Left hindlimb (tissue), 1 donor: ENCODE measurements at regions not wholly inside any gene's neighbourhood (a gene's known extent, or its start where the extent isn't known, plus 50 kb on each side); places are given as distances from the start of the nearest gene placed in this dataset.

ENCODE experiments used
- DNase-seq: peaks from one replicate; pipeline ENCODE4 v3.0.0-alpha.2; 2018

DNA sequence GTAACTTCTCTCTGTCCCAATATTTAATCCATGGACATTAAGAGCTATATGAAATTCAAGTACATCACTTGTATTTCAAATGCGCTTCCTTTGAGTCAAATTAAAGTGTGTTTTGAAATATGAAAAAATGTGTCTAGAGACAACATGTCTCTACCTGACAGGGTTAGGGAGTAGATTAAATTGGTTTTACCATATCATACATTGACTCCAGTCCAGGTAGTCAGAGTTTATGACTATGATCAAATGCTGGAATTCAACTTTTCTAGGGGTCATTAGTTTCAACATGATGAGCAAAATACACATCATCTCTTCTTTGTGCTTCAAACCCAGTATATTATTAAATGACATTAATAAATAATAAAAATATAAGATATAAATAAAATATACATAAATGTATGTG is 259.2 kb downstream of the CDH10 start:
- DNase-seq: no peak

DNA sequence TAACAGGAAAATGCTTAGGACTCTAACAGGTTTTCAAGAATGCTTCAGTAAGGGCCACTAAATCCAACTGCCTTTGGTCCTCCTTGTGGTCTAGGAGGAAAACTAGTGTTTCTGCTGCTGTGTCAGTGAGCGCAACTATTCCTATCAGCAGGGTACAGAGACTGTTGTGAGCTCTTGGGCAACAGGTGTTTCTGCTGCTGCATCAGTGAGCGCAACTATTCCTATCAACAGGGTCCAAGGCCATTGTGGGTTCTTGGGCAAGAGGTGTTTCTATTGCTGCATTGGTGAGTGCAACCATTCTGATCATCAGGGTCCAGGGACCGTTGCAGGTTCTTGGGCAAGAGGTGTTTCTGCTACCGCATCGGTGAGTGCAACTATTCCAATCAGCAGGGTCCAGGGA is 256.3 kb downstream of the CDH10 start:
- DNase-seq: no peak

DNA sequence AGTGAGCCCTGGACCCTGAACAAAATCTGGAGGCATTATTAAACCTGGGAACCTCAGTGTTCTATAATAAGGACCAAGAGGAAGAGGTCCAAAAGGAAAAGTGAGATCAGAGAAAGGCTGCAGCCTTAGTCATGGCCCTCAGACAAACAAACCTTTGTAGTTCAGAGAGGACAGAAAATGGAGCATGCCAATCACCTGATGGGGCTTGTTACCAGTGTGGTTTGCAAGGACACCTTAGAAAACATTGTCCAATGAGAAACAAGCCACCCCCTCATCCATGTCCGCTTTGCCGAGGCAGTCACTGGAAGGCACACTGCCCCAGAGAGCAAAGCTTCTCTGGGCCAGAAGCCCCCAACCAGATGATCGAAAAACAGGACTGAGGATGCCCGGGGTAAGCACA is 254.8 kb downstream of the CDH10 start:
- no peak for DNase-seq

DNA sequence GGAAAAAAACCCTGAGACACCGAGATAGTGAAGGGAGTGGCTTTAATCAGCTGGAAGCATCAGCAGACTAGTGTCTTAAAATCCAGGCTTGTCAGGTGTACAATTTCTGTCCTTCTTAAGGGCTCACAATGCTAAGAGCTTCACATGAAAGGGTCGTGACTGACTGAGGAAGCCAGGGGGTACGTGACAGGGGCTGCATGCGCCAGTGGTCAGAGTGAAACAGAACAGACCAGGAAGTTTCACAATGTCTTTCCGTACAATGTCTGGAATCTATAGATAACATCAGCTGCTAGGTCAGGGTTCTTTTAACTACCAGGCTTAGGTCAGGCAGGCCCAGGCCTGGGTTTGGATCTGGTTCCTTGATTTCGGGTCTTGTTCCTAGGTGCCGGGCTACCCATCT is 253.0 kb downstream of the CDH10 start:
- no peak for DNase-seq

DNA sequence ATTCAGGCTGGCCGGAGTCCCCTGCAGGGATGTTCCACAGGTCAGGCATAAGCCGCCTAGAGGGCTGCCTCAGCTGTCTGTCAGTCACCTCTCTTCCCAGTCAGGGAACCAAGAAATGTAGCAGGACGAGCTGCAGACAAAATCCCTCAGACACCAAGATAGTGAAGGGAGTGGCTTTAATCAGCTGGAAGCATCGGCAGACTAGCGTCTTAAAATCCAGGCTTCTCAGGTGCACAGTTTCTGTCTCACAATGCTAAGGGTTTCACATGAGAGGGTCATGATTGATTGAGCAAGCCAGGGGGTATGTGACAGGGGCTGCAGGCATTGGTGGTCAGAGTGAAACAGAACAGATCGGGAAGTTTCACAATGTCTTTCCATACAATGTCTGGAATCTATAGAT is 247.2 kb downstream of the CDH10 start:
- DNase-seq: no peak

DNA sequence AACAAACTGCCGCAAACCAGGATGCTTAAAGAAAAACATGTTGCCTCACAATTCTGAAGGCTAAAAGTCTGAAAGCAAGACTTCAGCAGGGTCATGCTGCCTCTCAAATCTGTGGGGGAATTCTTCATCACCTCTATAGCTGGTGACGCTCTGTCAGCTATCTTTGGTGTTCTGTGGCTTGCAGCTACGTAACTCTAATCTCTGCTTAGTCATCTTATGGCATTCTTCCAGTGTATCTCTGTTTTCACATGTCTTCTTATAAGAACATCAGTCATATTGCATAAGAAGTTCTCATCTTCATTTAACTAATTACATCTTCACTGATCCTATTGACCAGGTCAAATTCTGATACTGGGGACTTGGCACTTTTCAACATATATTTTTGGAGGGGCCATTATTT is 243.0 kb downstream of the CDH10 start:
- no peak for DNase-seq

DNA sequence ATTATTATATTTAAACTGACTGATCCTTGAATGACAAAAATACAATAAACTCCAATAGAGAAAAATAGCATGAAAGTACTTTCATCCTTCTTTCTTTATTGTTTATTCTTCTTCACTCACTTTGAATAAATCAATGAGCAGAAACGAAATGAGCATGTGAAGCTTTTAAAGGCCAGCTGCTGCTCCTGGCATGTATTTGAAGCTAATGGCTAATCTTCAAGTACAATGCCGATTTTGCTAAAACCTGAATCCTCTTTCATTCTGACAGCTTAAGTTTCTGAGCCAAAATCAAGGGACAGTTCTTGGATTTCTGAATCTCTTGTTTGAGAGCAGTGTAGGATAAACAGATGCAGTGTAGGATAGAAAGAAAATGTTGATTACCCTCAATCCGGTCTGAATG is 237.3 kb downstream of the CDH10 start:
- DNase-seq: no peak

DNA sequence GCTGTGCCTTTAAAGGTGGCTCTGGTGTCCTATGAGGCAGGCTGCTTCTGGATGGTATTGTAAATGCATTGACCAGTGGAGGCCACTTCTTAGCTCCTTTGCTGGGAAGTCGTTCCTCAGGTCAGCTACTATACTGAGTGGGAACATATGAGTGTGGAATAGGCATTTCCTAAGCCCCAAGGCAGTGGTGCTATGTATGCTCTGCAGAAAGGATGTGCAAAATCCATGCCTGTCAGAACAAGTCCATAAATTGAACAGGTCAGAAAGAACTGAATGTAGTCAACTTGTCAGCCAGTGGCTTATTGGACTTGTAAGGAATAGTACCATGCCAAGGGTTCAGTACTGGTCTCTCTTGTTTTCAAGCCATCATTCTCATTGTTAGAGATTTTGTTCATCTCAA is 216.4 kb downstream of the CDH10 start:
- DNase-seq: no peak

DNA sequence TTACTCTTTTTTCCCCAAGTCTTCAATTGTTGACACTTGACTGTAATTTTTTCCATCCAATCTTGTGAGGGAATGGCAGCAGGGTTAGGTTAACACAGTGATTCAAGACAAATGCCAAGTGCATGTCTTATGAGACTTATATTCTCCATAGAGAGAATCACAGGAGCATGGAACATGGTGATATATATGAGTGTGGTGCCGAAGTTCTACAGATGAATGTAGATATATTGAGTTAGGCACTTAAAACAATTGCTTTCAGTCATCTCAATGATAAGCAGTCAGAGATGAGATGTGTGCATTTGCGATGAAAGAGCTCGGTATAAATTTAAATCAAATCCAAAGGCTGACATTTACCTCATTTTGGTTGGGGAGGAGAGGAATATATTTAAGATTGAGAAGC is 211.2 kb downstream of the CDH10 start:
- no peak for DNase-seq
